K562 (cell line): ENCODE measurements at regions not wholly inside any gene's neighbourhood (a gene's known extent, or its start where the extent isn't known, plus 50 kb on each side); places are given as distances from the start of the nearest gene placed in this dataset.

Source experiments
- ATAC-seq: fragments of 200-7000 bp; cut with Tn5 transposase; 3 replicates; pipeline ENCODE4 v1.9.1; 2020; ENCODE audit warnings: moderate library complexity
- BruUV-seq: library from RNA; stranded (reverse); fragments of 400-500 nt; replicated peaks from 2 replicates; lab custom pipeline; 2021; lab: Mats Ljungman, UMichigan
- CTCF ChIA-PET: fragments of 300-600 bp; formaldehyde crosslinking; extraction: SDS; loops from one replicate; lab custom pipeline; 2021; ENCODE audit warnings: low intra/inter-chr PET ratio; lab: Yijun Ruan, JAX
- POLR2A ChIA-PET: fragments of 300-600, 350-650 bp; sonication (Branson Sonifier 250); formaldehyde crosslinking; extraction: SDS; loops from one replicate; lab custom pipeline; 2021; ENCODE audit warnings: antibody characterized with exemption, inconsistent platforms; lab: Yijun Ruan, JAX
- DNase-seq, 4 experiments: peaks; one replicate each; pipeline versions ENCODE4 v3.0.0 to v3.0.0-alpha.2; 2011 to 2018; ENCODE audit warnings: low spot score in 3 of 4, mixed read lengths in 3 of 4; ENCODE audit errors: extremely low read depth in 1 of 4
- FAIRE-seq: peaks from 2 replicates; lab custom pipeline; 2011; peaks lifted over from hg19 to GRCh38; lab: Jason Lieb, UNC
- H2AFZ ChIP-seq: 2 replicates; pipeline ENCODE4 v1.6.0; 2011; ENCODE audit warnings: low read depth, low read length, control low read depth, inconsistent platforms
- H3K27ac ChIP-seq: fragments of 200-600 bp; 3 replicates; pipeline ENCODE4 v1.8.0; 2011; ENCODE audit warnings: low read depth, mild to moderate bottlenecking, control low read depth, inconsistent platforms, low read length, moderate library complexity, mixed read lengths; ENCODE audit errors: extremely low read depth
- H3K27me3 ChIP-seq, 2 experiments: fragments of 300-600 bp in 1 of 2; 2 replicates in 1 of 2; 3 replicates in 1 of 2; pipeline versions ENCODE4 v1.6.0 to v1.8.0; 2011; ENCODE audit warnings: inconsistent platforms in 2 of 2, low read length in 2 of 2, mild to moderate bottlenecking in 1 of 2, mixed read lengths in 1 of 2, moderate library complexity in 1 of 2; ENCODE audit not compliant: control insufficient read depth in 2 of 2, insufficient read depth in 2 of 2
- H3K36me3 ChIP-seq: fragments of 300-600 bp; 3 replicates; pipeline ENCODE4 v1.8.0; 2011; ENCODE audit warnings: mild to moderate bottlenecking, low read length, inconsistent platforms; ENCODE audit not compliant: control insufficient read depth, insufficient read depth
- H3K4me1 ChIP-seq, 2 experiments: fragments of 200-600 bp in 1 of 2; replicated peaks in 1 of 2; 2 replicates in 1 of 2; 3 replicates in 1 of 2; pipeline versions ENCODE4 v1.5.1 to v1.8.0; 2011; ENCODE audit warnings: inconsistent platforms in 2 of 2, low read length in 2 of 2, mild to moderate bottlenecking in 1 of 2, mixed read lengths in 1 of 2, moderate library complexity in 1 of 2; ENCODE audit not compliant: control insufficient read depth in 2 of 2, insufficient read depth in 2 of 2
- H3K4me2 ChIP-seq: 2 replicates; pipeline ENCODE4 v1.6.1; 2011; ENCODE audit warnings: low read length, control low read depth, inconsistent platforms, mixed read lengths; ENCODE audit not compliant: insufficient read depth
- H3K4me3 ChIP-seq: fragments of 200-600 bp; sonication (generic), shearing (Covaris generic); 2 replicates; pipeline ENCODE4 v1.5.1; 2016; ENCODE audit warnings: control low read depth, inconsistent platforms
- H3K79me2 ChIP-seq: fragments of 200-600 bp; 3 replicates; pipeline ENCODE4 v1.8.0; 2011; ENCODE audit warnings: low read length, inconsistent platforms; ENCODE audit not compliant: control insufficient read depth, insufficient read depth
- H3K9ac ChIP-seq, 2 experiments: 2 replicates each; pipeline versions ENCODE4 v1.6.0 to v1.6.1; 2011; ENCODE audit warnings: low read depth in 2 of 2, low read length in 2 of 2, control low read depth in 1 of 2, inconsistent platforms in 1 of 2, mild to moderate bottlenecking in 1 of 2, mixed read lengths in 1 of 2; ENCODE audit not compliant: insufficient read depth in 1 of 2
- H3K9me1 ChIP-seq: one replicate; pipeline ENCODE4 v1.6.0; 2011; ENCODE audit warnings: inconsistent platforms, mild to moderate bottlenecking, low read length, moderate library complexity; ENCODE audit not compliant: control insufficient read depth, insufficient read depth
- H3K9me3 ChIP-seq: replicated peaks from 2 replicates; pipeline ENCODE4 v1.5.1; 2011; ENCODE audit warnings: low read depth, low read length, inconsistent platforms; ENCODE audit not compliant: control insufficient read depth, insufficient read depth
- H4K20me1 ChIP-seq: replicated peaks from 2 replicates; pipeline ENCODE4 v1.6.1; 2011; ENCODE audit warnings: low read length, inconsistent platforms, mixed read lengths; ENCODE audit not compliant: control insufficient read depth, insufficient read depth
- PYGO2 ChIP-seq: fragments of 450-650 bp; IDR thresholded peaks from 2 replicates; pipeline ENCODE4 v1.6.1; 2016; ENCODE audit warnings: mild to moderate bottlenecking, missing genetic modification characterization, moderate library complexity, missing compliant biosample characterization
- SMARCB1 ChIP-seq: IDR thresholded peaks from 2 replicates; pipeline ENCODE4 v1.6.1; 2011; ENCODE audit warnings: improper control_type of control experiment, low read depth; ENCODE audit not compliant: insufficient read length
- TBL1XR1 ChIP-seq, 2 experiments: IDR thresholded peaks; 2 replicates each; pipeline ENCODE4 v1.6.1; 2012; ENCODE audit warnings: improper control_type of control experiment in 2 of 2, low read length in 2 of 2, mild to moderate bottlenecking in 1 of 2
- WGBS: fragments of 100-300 bp; shearing (Covaris generic); methylation state at CpG from one replicate; pipeline ENCODE4 v1.1.6; 2016; ENCODE audit warnings: low coverage, mixed read lengths; ENCODE audit not compliant: insufficient coverage; ENCODE audit errors: missing lambda C conversion rate; 5-methylcytosine and 5-hydroxymethylcytosine counted together
- in situ Hi-C: fragments of 300-500 bp; cut with MboI; formaldehyde crosslinking; loops from 4 replicates; pipeline ENCODE4 v1.15.0; 2018; ENCODE audit warnings: inconsistent platforms, mixed read lengths
- intact Hi-C: fragments of 100-400 bp; cut with micrococcal nuclease; formaldehyde crosslinking; loops from 2 replicates; pipeline ENCODE4 v1.14.2; 2022
- TF ChIP-seq, protein P1 (sequence below): fragments of 450-650 bp; IDR thresholded peaks from 2 replicates; pipeline ENCODE4 v1.6.1; 2018; ENCODE audit warnings: mild to moderate bottlenecking, low read depth; ENCODE audit not compliant: partially characterized antibody

DNA sequence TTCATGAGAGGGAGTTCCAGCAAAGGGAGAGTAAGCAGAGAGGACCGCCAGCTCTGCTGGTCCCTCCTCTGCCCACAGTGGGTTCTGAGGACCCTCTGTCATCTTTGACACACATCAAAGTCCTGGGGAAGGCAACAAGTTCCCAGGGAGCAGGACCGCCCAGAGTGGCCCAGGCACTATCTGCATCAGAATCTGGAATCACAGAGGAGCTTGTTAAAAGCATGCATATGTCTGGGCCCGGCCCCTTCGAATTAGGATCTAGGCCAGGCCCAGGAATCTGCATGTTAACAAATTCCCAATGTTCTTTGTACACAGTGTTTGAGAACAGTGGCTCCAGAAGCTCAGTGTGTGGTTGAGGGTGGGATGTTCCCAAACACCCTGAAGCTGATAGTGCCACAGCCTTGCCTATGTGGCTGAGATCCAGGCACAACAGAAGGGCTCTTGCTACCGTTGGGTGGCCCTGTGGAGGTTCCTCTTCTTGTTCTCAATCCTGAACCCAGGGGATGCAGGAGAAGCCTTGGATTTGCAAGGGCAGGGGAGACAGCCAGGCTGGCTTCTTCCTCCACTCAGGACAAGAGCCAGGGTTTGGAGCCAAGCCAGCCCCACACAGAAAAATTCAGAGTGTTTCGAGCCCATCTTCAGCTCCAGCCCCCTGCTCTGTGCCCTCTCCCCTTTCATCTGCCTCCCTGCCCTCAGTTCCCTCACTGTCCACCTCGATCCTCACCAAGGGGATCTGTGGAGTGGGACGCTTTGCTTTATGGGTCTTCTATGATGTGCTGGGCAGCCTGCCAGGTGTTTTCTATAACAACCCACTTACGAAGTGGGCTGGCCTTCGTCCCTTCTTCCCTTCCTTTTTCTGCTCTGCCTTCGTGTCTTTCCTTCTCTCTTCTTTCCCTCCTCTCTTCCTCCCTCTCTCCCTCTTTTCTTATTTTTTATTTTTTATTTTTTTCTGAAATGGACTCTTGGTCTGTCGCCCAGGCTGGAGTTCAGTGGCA, 129.0 kb upstream of the TMPRSS2 start:
- ChIA-PET CTCF (no interaction called here), POLR2A (no interaction called here)
- Histone ChIP-seq H4K20me1 (no peaks in the 10 kb centered on the region; the same call in 1 of the 2 replicates), H3K4me3 (no peak overlapping the region), H3K4me1 (no peaks in the 10 kb centered on the region), H2AFZ (no peak overlapping the region), H3K9me3 (no peaks in the 10 kb centered on the region), H3K9ac (no peak overlapping the region), H3K4me2 (no peak overlapping the region), H3K9me1 (peaks cover 2% of the 10 kb centered on the region), H3K36me3 (no peaks in the 10 kb centered on the region), H3K27me3 (peaks cover 7 to 19% of the 10 kb centered on the region in 2 experiments; a peak in 2 of 5 replicates), H3K79me2 (no peaks in the 10 kb centered on the region), H3K27ac (no peak overlapping the region)
- WGBS = under 1% methylated on average over 12 of the region's 12 CpGs
- intact Hi-C loops (no loop called here), in situ Hi-C loops (no loop called here)
- TF ChIP-seq PYGO2 (tag) = no peak
- TF ChIP-seq TBL1XR1 (IDR thresholded peaks at IDR 0.05; ENCODE audit: low read length in 2 of 2) = no peak
- TF ChIP-seq SMARCB1 = no peak
- TF ChIP-seq, protein P1, sequence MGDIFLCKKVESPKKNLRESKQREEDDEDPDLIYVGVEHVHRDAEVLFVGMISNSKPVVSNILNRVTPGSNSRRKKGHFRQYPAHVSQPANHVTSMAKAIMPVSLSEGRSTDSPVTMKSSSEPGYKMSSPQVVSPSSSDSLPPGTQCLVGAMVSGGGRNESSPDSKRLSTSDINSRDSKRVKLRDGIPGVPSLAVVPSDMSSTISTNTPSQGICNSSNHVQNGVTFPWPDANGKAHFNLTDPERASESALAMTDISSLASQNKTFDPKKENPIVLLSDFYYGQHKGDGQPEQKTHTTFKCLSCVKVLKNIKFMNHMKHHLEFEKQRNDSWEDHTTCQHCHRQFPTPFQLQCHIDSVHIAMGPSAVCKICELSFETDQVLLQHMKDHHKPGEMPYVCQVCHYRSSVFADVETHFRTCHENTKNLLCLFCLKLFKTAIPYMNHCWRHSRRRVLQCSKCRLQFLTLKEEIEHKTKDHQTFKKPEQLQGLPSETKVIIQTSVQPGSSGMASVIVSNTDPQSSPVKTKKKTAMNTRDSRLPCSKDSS = no peak
- ATAC-seq (no peak), DNase-seq (no peak), FAIRE-seq (no peak)
- no TSS peak for BruUV-seq
